Sigmoid colon (tissue), 6 donors: ENCODE measurements at regions not wholly inside any gene's neighbourhood (a gene's known extent, or its start where the extent isn't known, plus 50 kb on each side); places are given as distances from the start of the nearest gene placed in this dataset.
A peak's percentile ranks its signal among the peaks of the same experiment; 100 is the strongest.

ENCODE experiments used
- DNase-seq: peaks from one replicate; pipeline ENCODE4 v3.0.0-alpha.2; 2019
- H3K27ac ChIP-seq, 4 donors: fragments of 200-600 bp; sonication (generic); one replicate each; pipeline ENCODE4 v1.5.1; 2016 to 2019; ENCODE audit warnings: mild to moderate bottlenecking in 1 of 4
- H3K27me3 ChIP-seq, 3 donors: fragments of 200-600 bp; sonication (generic); one replicate each; pipeline ENCODE4 v1.5.1; 2019; ENCODE audit warnings: mild to moderate bottlenecking in 1 of 3
- H3K36me3 ChIP-seq, 4 donors: fragments of 200-600 bp; sonication (generic); one replicate each; pipeline ENCODE4 v1.5.1; 2016 to 2019
- H3K4me1 ChIP-seq, 4 donors: fragments of 200-600 bp; sonication (generic); one replicate each; pipeline ENCODE4 v1.5.1; 2017 to 2019
- H3K4me3 ChIP-seq, 4 donors: fragments of 200-600 bp; sonication (generic); one replicate each; pipeline ENCODE4 v1.5.1; 2017 to 2019; ENCODE audit warnings: mild to moderate bottlenecking in 2 of 4, moderate library complexity in 1 of 4
- H3K9me3 ChIP-seq, 4 donors: fragments of 200-600 bp in 3 of 4; sonication (generic) in 3 of 4; one replicate each; pipeline versions ENCODE4 v1.5.1 to v1.6.1; 2013 to 2019
- EP300 ChIP-seq, 4 donors: sonication (generic); formaldehyde crosslinking; IDR thresholded peaks; one replicate each; pipeline ENCODE4 v1.6.1; 2017; ENCODE audit warnings: antibody characterized with exemption in 4 of 4
- POLR2A ChIP-seq, 2 donors: fragments of 450-650 bp; IDR thresholded peaks; one replicate each; pipeline ENCODE4 v1.6.1; 2016; ENCODE audit warnings: antibody characterized with exemption in 2 of 2, mild to moderate bottlenecking in 2 of 2, moderate library complexity in 2 of 2
- POLR2AphosphoS5 ChIP-seq, 4 donors: sonication (generic); formaldehyde crosslinking; IDR thresholded peaks; one replicate each; pipeline ENCODE4 v1.6.1; 2017; ENCODE audit warnings: antibody characterized with exemption in 4 of 4
- WGBS, 2 donors: extraction: QIAGEN DNeasy Blood & Tissue Kit; methylation state at CpG; one replicate each; pipeline ENCODE4 v1.1.7; 2013; 5-methylcytosine and 5-hydroxymethylcytosine counted together
- intact Hi-C: fragments of 100-400 bp; cut with DNase I; formaldehyde crosslinking; loops from one replicate; pipeline ENCODE4 v1.15.1; 2023
- TF ChIP-seq, protein P1 (sequence below), 4 experiments: fragments of 450-650 bp in 3 of 4; fragments of 200-600 bp in 1 of 4; IDR thresholded peaks; one replicate each; pipeline ENCODE4 v1.5.1; 2016 to 2019; ENCODE audit warnings: antibody characterized with exemption in 4 of 4, mild to moderate bottlenecking in 3 of 4, moderate library complexity in 2 of 4
- donor health status: healthy with polysubstance abuse.
- donor health status: healthy.

DNA sequence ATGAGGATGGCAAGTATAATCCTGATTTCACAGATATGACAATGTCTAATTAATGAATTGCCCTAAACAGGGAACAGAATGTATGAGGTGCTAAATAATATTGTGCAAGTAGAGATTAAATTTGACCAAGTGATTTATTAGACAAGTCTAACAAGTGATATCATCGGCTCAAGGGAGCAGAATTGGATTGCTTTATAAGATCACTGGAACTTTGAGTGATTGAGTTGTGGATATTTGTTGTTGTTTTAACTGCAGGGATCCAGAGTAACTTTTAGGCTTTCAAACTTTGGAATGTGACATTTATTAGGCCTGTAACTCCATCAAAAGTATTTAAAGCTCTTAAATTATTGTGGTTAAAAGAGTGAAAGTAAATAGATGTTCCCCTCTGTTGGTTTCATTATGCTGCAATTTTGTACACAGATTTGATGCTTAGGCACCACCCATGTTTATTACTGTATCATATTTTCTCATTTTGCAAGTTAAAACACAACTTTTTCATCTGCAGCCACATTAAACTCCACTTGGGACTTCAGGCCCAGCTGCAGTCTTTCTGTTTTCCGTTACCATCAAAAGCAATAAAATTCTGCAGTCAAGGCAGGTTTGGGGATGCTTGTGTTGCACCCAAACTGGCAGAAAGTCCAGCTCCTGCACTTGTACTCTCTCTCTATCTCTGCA is 206.6 kb downstream of the HLX start:
- intact Hi-C loops = no loop called here
- DNase-seq = no peak

DNA sequence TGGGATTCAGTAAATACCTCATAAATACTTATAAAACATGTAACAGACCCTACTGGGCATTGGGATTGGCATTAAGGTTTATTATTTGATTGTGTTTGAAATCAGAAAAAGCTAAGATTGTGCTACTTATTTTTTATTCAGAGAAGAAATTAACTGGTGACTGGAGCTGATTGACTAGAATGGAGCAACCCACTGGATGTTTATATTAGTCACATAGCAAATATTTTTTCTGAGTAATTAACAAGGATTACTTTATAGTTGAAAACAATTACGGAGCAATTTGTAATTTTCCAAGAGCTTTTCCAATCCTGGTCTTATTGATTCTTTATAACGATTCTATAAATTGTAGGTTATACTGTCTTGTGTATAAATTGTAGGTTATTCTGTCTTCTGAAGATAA is 208.7 kb downstream of the HLX start:
- Histone ChIP-seq H3K4me1 (peaks cover 0 to 10% (median 4%) of the 10 kb centered on the region in 4 donors), H3K4me3 (no peak overlapping the region), H3K36me3 (no peaks in the 10 kb centered on the region), H3K27me3 (no peaks in the 10 kb centered on the region), H3K27ac (no peak overlapping the region), H3K9me3 (no peaks in the 10 kb centered on the region)
- no peak for TF ChIP-seq POLR2AphosphoS5 (IDR thresholded peaks at IDR 0.05)
- TF ChIP-seq EP300 (IDR thresholded peaks at IDR 0.05) = no peak
- TF ChIP-seq POLR2A (IDR thresholded peaks at IDR 0.05) = no peak
- TF ChIP-seq, protein P1, sequence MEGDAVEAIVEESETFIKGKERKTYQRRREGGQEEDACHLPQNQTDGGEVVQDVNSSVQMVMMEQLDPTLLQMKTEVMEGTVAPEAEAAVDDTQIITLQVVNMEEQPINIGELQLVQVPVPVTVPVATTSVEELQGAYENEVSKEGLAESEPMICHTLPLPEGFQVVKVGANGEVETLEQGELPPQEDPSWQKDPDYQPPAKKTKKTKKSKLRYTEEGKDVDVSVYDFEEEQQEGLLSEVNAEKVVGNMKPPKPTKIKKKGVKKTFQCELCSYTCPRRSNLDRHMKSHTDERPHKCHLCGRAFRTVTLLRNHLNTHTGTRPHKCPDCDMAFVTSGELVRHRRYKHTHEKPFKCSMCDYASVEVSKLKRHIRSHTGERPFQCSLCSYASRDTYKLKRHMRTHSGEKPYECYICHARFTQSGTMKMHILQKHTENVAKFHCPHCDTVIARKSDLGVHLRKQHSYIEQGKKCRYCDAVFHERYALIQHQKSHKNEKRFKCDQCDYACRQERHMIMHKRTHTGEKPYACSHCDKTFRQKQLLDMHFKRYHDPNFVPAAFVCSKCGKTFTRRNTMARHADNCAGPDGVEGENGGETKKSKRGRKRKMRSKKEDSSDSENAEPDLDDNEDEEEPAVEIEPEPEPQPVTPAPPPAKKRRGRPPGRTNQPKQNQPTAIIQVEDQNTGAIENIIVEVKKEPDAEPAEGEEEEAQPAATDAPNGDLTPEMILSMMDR (IDR thresholded peaks at IDR 0.05) = no peak
- 80% methylated on average over 2 of the region's 2 CpGs for WGBS, 2 donors
- no peak for DNase-seq
- intact Hi-C loops = no loop called here

More for the DNA sequence above, 206.6 kb downstream of the HLX start:
- Histone ChIP-seq H3K27me3 (no peaks in the 10 kb centered on the region), H3K36me3 (no peaks in the 10 kb centered on the region), H3K4me1 (peaks cover 0 to 10% (median 4%) of the 10 kb centered on the region in 4 donors), H3K9me3 (no peaks in the 10 kb centered on the region), H3K27ac (peak overlapping the region in 1 of 4 donors; percentile 36), H3K4me3 (no peak overlapping the region)
- TF ChIP-seq, protein P1 (IDR thresholded peaks at IDR 0.05) = no peak
- peak in 2 of 4 donors; percentile 25 to 44 for TF ChIP-seq POLR2AphosphoS5 (IDR thresholded peaks at IDR 0.05)
- 34 to 64% methylated on average over 2 of the region's 2 CpGs for WGBS, 2 donors

DNA sequence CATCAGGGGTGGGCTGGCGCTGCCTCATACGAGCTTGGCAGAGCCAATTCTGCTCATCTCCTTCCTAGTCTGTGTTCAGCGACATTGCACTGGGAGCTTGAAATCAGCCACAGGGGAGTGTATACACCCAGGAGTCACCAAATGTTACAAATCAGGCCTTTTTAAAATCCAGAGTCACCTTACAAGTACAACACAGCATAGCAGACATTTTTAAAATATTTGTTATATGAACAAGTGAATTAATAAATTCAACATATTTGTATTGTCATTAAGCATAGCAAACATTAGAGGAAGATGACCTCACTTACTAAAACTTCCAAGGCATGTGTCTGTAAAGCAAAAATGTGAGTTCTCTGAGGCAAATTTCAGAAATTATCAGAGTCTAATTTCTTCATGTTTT is 210.0 kb downstream of the HLX start:
- DNase-seq = no peak
- H3K4me1 ChIP-seq = peaks cover 0 to 10% (median 6%) of the 10 kb centered on the region in 4 donors
- no peaks in the 10 kb centered on the region for H3K9me3 ChIP-seq
- no peak overlapping the region for H3K4me3 ChIP-seq
- H3K27ac ChIP-seq = no peak overlapping the region
- intact Hi-C loops = no loop called here
- no peaks in the 10 kb centered on the region for H3K36me3 ChIP-seq
- no peaks in the 10 kb centered on the region for H3K27me3 ChIP-seq
- WGBS, 2 donors = 86 to 89% methylated on average over 3 of the region's 3 CpGs
- TF ChIP-seq POLR2A (IDR thresholded peaks at IDR 0.05) (no peak), POLR2AphosphoS5 (IDR thresholded peaks at IDR 0.05) (no peak)

DNA sequence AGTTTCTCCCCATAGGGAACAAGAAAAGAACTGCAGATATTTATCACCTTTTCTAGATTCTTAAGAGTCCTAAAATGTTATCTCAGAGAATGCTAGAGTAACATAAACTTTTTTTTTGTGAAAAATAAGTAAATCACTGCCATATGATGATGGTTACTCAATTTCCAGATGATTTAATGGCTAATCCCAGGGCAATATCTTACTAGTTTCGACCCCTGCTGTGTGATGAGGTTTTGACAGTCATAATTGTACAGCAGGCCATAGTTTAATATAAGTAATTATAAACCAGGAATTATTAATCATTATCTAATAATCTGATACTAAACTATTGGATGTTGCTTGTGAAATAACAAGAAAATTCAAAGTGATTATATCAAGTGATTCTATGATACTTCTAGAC is 210.6 kb downstream of the HLX start:
- no peak for DNase-seq
- intact Hi-C loops = no loop called here
- Histone ChIP-seq H3K9me3 (no peaks in the 10 kb centered on the region), H3K27me3 (no peaks in the 10 kb centered on the region), H3K4me3 (no peak overlapping the region), H3K36me3 (no peaks in the 10 kb centered on the region), H3K27ac (no peak overlapping the region), H3K4me1 (peaks cover 0 to 10% (median 6%) of the 10 kb centered on the region in 4 donors)
- WGBS, 2 donors = 16 to 60% methylated on average over 1 of the region's 1 CpG
- TF ChIP-seq POLR2A (IDR thresholded peaks at IDR 0.05) = no peak
- no peak for TF ChIP-seq EP300 (IDR thresholded peaks at IDR 0.05)
- TF ChIP-seq, protein P1 (IDR thresholded peaks at IDR 0.05) = no peak
- no peak for TF ChIP-seq POLR2AphosphoS5 (IDR thresholded peaks at IDR 0.05)

DNA sequence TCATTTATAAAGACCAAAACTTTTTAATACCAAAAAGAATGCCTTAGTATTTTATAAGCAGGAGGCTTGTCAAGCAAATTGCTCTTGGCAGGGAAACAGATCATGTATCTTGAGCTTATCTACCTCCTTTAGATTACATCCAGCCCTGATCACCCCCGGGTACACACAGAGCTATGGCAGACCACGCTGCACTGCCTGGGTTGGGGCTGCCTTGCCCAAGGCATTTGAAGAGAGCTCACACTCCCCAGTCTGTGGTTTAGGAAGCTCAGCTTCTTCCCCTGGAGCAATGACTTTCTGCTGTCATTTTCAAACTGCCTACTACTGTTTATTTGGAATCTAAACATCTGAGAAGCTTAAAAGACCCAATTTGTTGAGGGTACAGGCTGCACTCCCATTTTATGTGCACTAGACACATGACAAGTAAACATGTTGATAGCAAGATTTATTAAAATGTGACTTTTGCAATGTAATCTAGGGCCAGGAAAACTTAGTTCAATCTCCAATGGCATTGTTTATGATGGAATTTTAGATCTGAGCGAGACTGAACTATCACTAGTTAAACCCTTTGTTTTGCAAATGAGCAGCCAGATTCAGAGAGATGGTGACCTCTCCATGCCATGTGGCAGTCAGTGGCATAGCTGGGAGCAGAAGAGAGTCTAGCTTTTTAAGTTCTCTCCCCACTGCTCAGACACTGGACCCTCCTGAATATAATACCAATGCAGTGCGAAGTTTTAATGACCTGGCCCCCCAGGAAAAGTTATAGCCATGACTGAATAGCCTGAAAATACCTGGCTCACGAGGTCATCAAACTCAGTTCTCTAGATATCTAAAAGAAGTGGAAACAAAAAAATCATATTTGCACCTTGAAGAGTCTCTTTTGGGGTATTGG is 214.9 kb downstream of the HLX start:
- TF ChIP-seq EP300 (IDR thresholded peaks at IDR 0.05) (no peak), POLR2A (IDR thresholded peaks at IDR 0.05) (no peak), POLR2AphosphoS5 (IDR thresholded peaks at IDR 0.05) (no peak)
- TF ChIP-seq, protein P1 (IDR thresholded peaks at IDR 0.05) = no peak
- no peaks in the 10 kb centered on the region for H3K36me3 ChIP-seq
- DNase-seq = no peak
- no peak overlapping the region for H3K4me3 ChIP-seq
- intact Hi-C loops = no loop called here
- no peak overlapping the region for H3K27ac ChIP-seq
- H3K4me1 ChIP-seq = peaks cover 0 to 2% (median 0%) of the 10 kb centered on the region in 4 donors
- H3K9me3 ChIP-seq = no peaks in the 10 kb centered on the region
- WGBS, 2 donors = 43 to 53% methylated on average over 5 of the region's 5 CpGs
- no peaks in the 10 kb centered on the region for H3K27me3 ChIP-seq
